K562 (cell line): ENCODE measurements at regions not wholly inside any gene's neighbourhood (a gene's known extent, or its start where the extent isn't known, plus 50 kb on each side); places are given as distances from the start of the nearest gene placed in this dataset.

Source experiments
- CEBPB ChIP-seq: fragments of 450-650 bp; IDR thresholded peaks from 2 replicates; pipeline ENCODE4 v1.6.1; 2016; ENCODE audit warnings: missing genetic modification characterization, missing compliant biosample characterization
- KDM1A ChIP-seq, 2 experiments: fragments of 450-650 bp; IDR thresholded peaks; 2 replicates each; pipeline ENCODE4 v1.6.1; 2016; ENCODE audit warnings: mild to moderate bottlenecking in 2 of 2
- LARP7 ChIP-seq: fragments of 450-650 bp; IDR thresholded peaks from 2 replicates; pipeline ENCODE4 v1.6.1; 2016
- NR2C2 ChIP-seq, 2 experiments: fragments of 200-800 bp in 1 of 2; sonication (Bioruptor generic) in 1 of 2; sonication (generic) in 1 of 2; formaldehyde crosslinking in 1 of 2; IDR thresholded peaks; 2 replicates each; pipeline versions ENCODE4 v1.6.1 to v1.8.0; 2016 to 2022; ENCODE audit warnings: mild to moderate bottlenecking in 1 of 2, missing compliant biosample characterization in 1 of 2, missing genetic modification characterization in 1 of 2, missing genetic modification reagents in 1 of 2
- PHB ChIP-seq: fragments of 250-450 bp; sonication (Bioruptor Pico); IDR thresholded peaks from 2 replicates; pipeline ENCODE4 v1.5.0; 2021
- RAD21 ChIP-seq, 2 experiments: fragments of 250-450 bp in 1 of 2; fragments of 450-650 bp in 1 of 2; sonication (Bioruptor Pico) in 1 of 2; formaldehyde crosslinking in 1 of 2; IDR thresholded peaks in 1 of 2; conservative IDR thresholded peaks in 1 of 2; 2 replicates each; pipeline versions ENCODE4 v1.4.0 to v1.8.0; 2020 to 2022; ENCODE audit warnings: mild to moderate bottlenecking in 2 of 2, moderate library complexity in 1 of 2
- SPI1 ChIP-seq: IDR thresholded peaks from 2 replicates; pipeline ENCODE4 v1.6.1; 2011; ENCODE audit warnings: low read depth, low read length, control low read depth, borderline replicate concordance
- SREBF2 ChIP-seq: sonication (generic); formaldehyde crosslinking; IDR thresholded peaks from 2 replicates; pipeline ENCODE4 v1.4.0; 2020; ENCODE audit warnings: mild to moderate bottlenecking, missing genetic modification reagents
- TAF1 ChIP-seq: IDR thresholded peaks from 2 replicates; pipeline ENCODE4 v1.6.1; 2011; ENCODE audit warnings: mild to moderate bottlenecking, low read length, moderate library complexity; ENCODE audit not compliant: insufficient read depth, control insufficient read depth, severe bottlenecking; ENCODE audit errors: extremely low read depth
- USF2 ChIP-seq: sonication (generic); formaldehyde crosslinking; IDR thresholded peaks from 2 replicates; pipeline ENCODE4 v1.5.0; 2020; ENCODE audit warnings: missing genetic modification reagents
- ZBTB11 ChIP-seq, 3 experiments: fragments of 200-800 bp in 1 of 3; fragments of 250-450 bp in 1 of 3; fragments of 450-650 bp in 1 of 3; sonication (Bioruptor Pico) in 1 of 3; sonication (Bioruptor generic) in 1 of 3; formaldehyde crosslinking in 1 of 3; IDR thresholded peaks; 2 replicates each; pipeline versions ENCODE4 v1.6.1 to v1.8.0; 2016 to 2022; ENCODE audit warnings: mild to moderate bottlenecking in 2 of 3, missing genetic modification characterization in 2 of 3, missing compliant biosample characterization in 1 of 3, moderate library complexity in 1 of 3

GRCh38 chr3:98971169-98971681 is 69.7 kb upstream of the DCBLD2 start:
- TF ChIP-seq RAD21 (CRISPR knock-in tag; conservative IDR thresholded peaks at IDR 0.05 in 1 of 2, IDR thresholded peaks at IDR 0.05 in 1 of 2) (no peak), CEBPB (no peak), SREBF2 (CRISPR knock-in tag) (no peak), PHB (CRISPR knock-in tag) (no peak), USF2 (no peak), NR2C2 (CRISPR knock-in tag; IDR thresholded peaks at IDR 0.05) (no peak), NR2C2 (tag; IDR thresholded peaks at IDR 0.05) (no peak), LARP7 (no peak), KDM1A (IDR thresholded peaks at IDR 0.05) (no peak), SPI1 (no peak), ZBTB11 (CRISPR knock-in tag; IDR thresholded peaks at IDR 0.05) (no peak), TAF1 (no peak)
